Glutamatergic neuron (in vitro differentiated cells): ENCODE measurements at regions not wholly inside any gene's neighbourhood (a gene's known extent, or its start where the extent isn't known, plus 50 kb on each side); places are given as distances from the start of the nearest gene placed in this dataset.

Experiments used
- DNase-seq: peaks from one replicate; pipeline ENCODE4 v3.0.0; 2022
- H3K27ac Mint-ChIP-seq: one replicate; pipeline ENCODE4 v1.8.0; 2020; ENCODE audit warnings: mild to moderate bottlenecking, mixed read lengths, inconsistent platforms; ENCODE audit not compliant: unreplicated experiment
- H3K27me3 Mint-ChIP-seq: one replicate; pipeline ENCODE4 v1.8.0; 2020; ENCODE audit warnings: mild to moderate bottlenecking, moderate library complexity, mixed read lengths, inconsistent platforms; ENCODE audit not compliant: unreplicated experiment
- H3K36me3 Mint-ChIP-seq: one replicate; pipeline ENCODE4 v1.8.0; 2020; ENCODE audit warnings: mild to moderate bottlenecking, mixed read lengths, inconsistent platforms; ENCODE audit not compliant: unreplicated experiment
- H3K4me1 Mint-ChIP-seq: one replicate; pipeline ENCODE4 v1.8.0; 2020; ENCODE audit warnings: mild to moderate bottlenecking, low read depth, mixed read lengths, inconsistent platforms; ENCODE audit not compliant: unreplicated experiment
- H3K4me3 Mint-ChIP-seq: one replicate; pipeline ENCODE4 v1.8.0; 2020; ENCODE audit warnings: mild to moderate bottlenecking, mixed read lengths, inconsistent platforms; ENCODE audit not compliant: unreplicated experiment
- H3K9me3 Mint-ChIP-seq: one replicate; pipeline ENCODE4 v1.8.0; 2020; ENCODE audit warnings: mild to moderate bottlenecking, moderate library complexity, mixed read lengths, inconsistent platforms; ENCODE audit not compliant: unreplicated experiment
- CTCF ChIP-seq: fragments of 200-600 bp; sonication (generic); IDR thresholded peaks from one replicate; pipeline ENCODE4 v1.5.0; 2021; ENCODE audit not compliant: partially characterized antibody, unreplicated experiment

GRCh38 chrX:4936315-4936714 lies 1222.9 kb upstream of the PRKX start:
- Mint-ChIP-seq H3K9me3 (no peaks in the 10 kb centered on the region), H3K4me3 (no peak overlapping the region), H3K4me1 (no peaks in the 10 kb centered on the region), H3K36me3 (no peaks in the 10 kb centered on the region), H3K27ac (no peak overlapping the region), H3K27me3 (no peaks in the 10 kb centered on the region)
- no peak for DNase-seq
- no peak for TF ChIP-seq CTCF

- Mint-ChIP-seq H3K27ac (no peak overlapping the region), H3K4me1 (no peaks in the 10 kb centered on the region)
These were observed 1222.4 kb upstream of the PRKX start for GRCh38 chrX:4935846-4936245.

GRCh38 chrX:4935401-4935800 lies 1222.0 kb upstream of the PRKX start:
- H3K36me3 Mint-ChIP-seq, result no peaks in the 10 kb centered on the region
- no peak overlapping the region for H3K4me3 Mint-ChIP-seq
- H3K4me1 Mint-ChIP-seq, result no peaks in the 10 kb centered on the region

More at GRCh38 chrX:4935846-4936245, 1222.4 kb upstream of the PRKX start:
- TF ChIP-seq CTCF, result no peak
- no peaks in the 10 kb centered on the region for H3K9me3 Mint-ChIP-seq
- no peaks in the 10 kb centered on the region for H3K36me3 Mint-ChIP-seq
- no peak for DNase-seq
- no peaks in the 10 kb centered on the region for H3K27me3 Mint-ChIP-seq
- H3K4me3 Mint-ChIP-seq, result no peak overlapping the region

GRCh38 chrX:4932790-4933189 lies 1219.3 kb upstream of the PRKX start:
- Mint-ChIP-seq H3K4me3 (no peak overlapping the region), H3K36me3 (no peaks in the 10 kb centered on the region), H3K27ac (no peak overlapping the region), H3K4me1 (no peaks in the 10 kb centered on the region), H3K27me3 (peaks cover 2% of the 10 kb centered on the region), H3K9me3 (no peaks in the 10 kb centered on the region)
- no peak for DNase-seq
- TF ChIP-seq CTCF, result no peak

More at GRCh38 chrX:4935401-4935800, 1222.0 kb upstream of the PRKX start:
- no peak for DNase-seq
- Mint-ChIP-seq H3K9me3 (no peaks in the 10 kb centered on the region), H3K27ac (no peak overlapping the region), H3K27me3 (peaks cover under 1% of the 10 kb centered on the region)
- no peak for TF ChIP-seq CTCF

- DNase-seq, result no peak
- no peak for TF ChIP-seq CTCF
- peaks cover 2% of the 10 kb centered on the region for H3K27me3 Mint-ChIP-seq
- H3K4me1 Mint-ChIP-seq, result no peaks in the 10 kb centered on the region
- no peak overlapping the region for H3K27ac Mint-ChIP-seq
- H3K36me3 Mint-ChIP-seq, result no peaks in the 10 kb centered on the region
- H3K9me3 Mint-ChIP-seq, result no peaks in the 10 kb centered on the region
- H3K4me3 Mint-ChIP-seq, result no peak overlapping the region
These were observed 1217.0 kb upstream of the PRKX start for GRCh38 chrX:4930426-4930825.
